ENCODE measurements at regions not wholly inside any gene's neighbourhood (a gene's known extent, or its start where the extent isn't known, plus 50 kb on each side); places are given as distances from the start of the nearest gene placed in this dataset.

- no peaks in the 10 kb centered on the region for H3K27me3 ChIP-seq
- no peaks in the 10 kb centered on the region for H3K36me3 ChIP-seq
- H3K9me3 ChIP-seq, result no peaks in the 10 kb centered on the region
- no peak overlapping the region for H3K9ac ChIP-seq (ENCODE audit: low read depth in 2 of 2, low read length in 2 of 2)
- H3K4me3 ChIP-seq, result no peak overlapping the region
- no peak for TF ChIP-seq CTCF (IDR thresholded peaks at IDR 0.05)
- intact Hi-C loops (cut with DNase I), result no loop called here
- no peaks in the 10 kb centered on the region for H3K4me1 ChIP-seq
- DNase-seq, result no peak
- H3K27ac ChIP-seq, result no peak overlapping the region
These were observed 151.9 kb upstream of the TRIM24 start for GRCh38 chr7:138308136-138308535.

GRCh38 chr7:138309186-138309585, 150.9 kb upstream of the TRIM24 start:
- no peak overlapping the region for H3K9ac ChIP-seq (ENCODE audit: low read depth in 2 of 2, low read length in 2 of 2)
- TF ChIP-seq CTCF (IDR thresholded peaks at IDR 0.05), result no peak
- no peak overlapping the region for H3K4me3 ChIP-seq
- intact Hi-C loops (cut with DNase I), result no loop called here
- H3K4me1 ChIP-seq, result no peaks in the 10 kb centered on the region
- no peak overlapping the region for H3K27ac ChIP-seq
- no peaks in the 10 kb centered on the region for H3K27me3 ChIP-seq
- DNase-seq, result no peak
- no peaks in the 10 kb centered on the region for H3K9me3 ChIP-seq
- H3K36me3 ChIP-seq, result no peaks in the 10 kb centered on the region

GRCh38 chr7:138313829-138314178, 146.3 kb upstream of the TRIM24 start:
- no peaks in the 10 kb centered on the region for H3K4me1 ChIP-seq
- no peak for DNase-seq
- no peak overlapping the region for H3K4me3 ChIP-seq
- H3K27ac ChIP-seq, result no peak overlapping the region
- H3K9ac ChIP-seq (ENCODE audit: low read depth in 2 of 2, low read length in 2 of 2), result no peak overlapping the region
- TF ChIP-seq CTCF (IDR thresholded peaks at IDR 0.05), result no peak
- intact Hi-C loops (cut with DNase I), result no loop called here
- no peaks in the 10 kb centered on the region for H3K27me3 ChIP-seq
- H3K36me3 ChIP-seq, result no peaks in the 10 kb centered on the region
- no peaks in the 10 kb centered on the region for H3K9me3 ChIP-seq

- H3K4me3 ChIP-seq, result no peak overlapping the region
- H3K36me3 ChIP-seq, result no peaks in the 10 kb centered on the region
- no peak for TF ChIP-seq CTCF (IDR thresholded peaks at IDR 0.05)
- H3K27ac ChIP-seq, result no peak overlapping the region
- H3K27me3 ChIP-seq, result no peaks in the 10 kb centered on the region
- intact Hi-C loops (cut with DNase I), result no loop called here
- no peaks in the 10 kb centered on the region for H3K4me1 ChIP-seq
- DNase-seq, result no peak
- H3K9me3 ChIP-seq, result no peaks in the 10 kb centered on the region
- no peak overlapping the region for H3K9ac ChIP-seq (ENCODE audit: low read depth in 2 of 2, low read length in 2 of 2)
These were observed 143.5 kb upstream of the TRIM24 start for GRCh38 chr7:138316421-138317043.

GRCh38 chr7:138317044-138317596, 142.9 kb upstream of the TRIM24 start:
- Histone ChIP-seq H3K27ac (no peak overlapping the region), H3K27me3 (no peaks in the 10 kb centered on the region), H3K4me1 (no peaks in the 10 kb centered on the region), H3K36me3 (no peaks in the 10 kb centered on the region), H3K4me3 (no peak overlapping the region), H3K9ac (ENCODE audit: low read depth in 2 of 2, low read length in 2 of 2) (no peak overlapping the region), H3K9me3 (no peaks in the 10 kb centered on the region)
- no peak for TF ChIP-seq CTCF (IDR thresholded peaks at IDR 0.05)
- no peak for DNase-seq
- intact Hi-C loops (cut with DNase I), result no loop called here

Data from colonic mucosa (tissue), 4 donors.